Astrocyte of the cerebellum (primary cell): ENCODE measurements at regions not wholly inside any gene's neighbourhood (a gene's known extent, or its start where the extent isn't known, plus 50 kb on each side); places are given as distances from the start of the nearest gene placed in this dataset.

Experiments used
- DNase-seq: peaks from one replicate; pipeline ENCODE4 v3.0.0-alpha.2; 2011; ENCODE audit warnings: low read depth
- H3K4me3 ChIP-seq: 2 replicates; pipeline ENCODE4 v1.5.1; 2011; ENCODE audit warnings: mild to moderate bottlenecking, low read depth, low read length, moderate library complexity
- in situ Hi-C: cut with HindIII; loops from 2 replicates; pipeline ENCODE4 v1.10.0; 2017; ENCODE audit warnings: low sequenced_read_pairs
- TF ChIP-seq, protein P1 (sequence below): IDR thresholded peaks from 2 replicates; pipeline ENCODE4 v1.5.1; 2012; ENCODE audit warnings: low read length, low read depth, moderate library complexity, mild to moderate bottlenecking; ENCODE audit errors: missing control alignments

GRCh38 chr9:80875947-80876346, 813.4 kb downstream of the TLE1 start:
- in situ Hi-C loops: no loop called here
- no peak for DNase-seq

DNA sequence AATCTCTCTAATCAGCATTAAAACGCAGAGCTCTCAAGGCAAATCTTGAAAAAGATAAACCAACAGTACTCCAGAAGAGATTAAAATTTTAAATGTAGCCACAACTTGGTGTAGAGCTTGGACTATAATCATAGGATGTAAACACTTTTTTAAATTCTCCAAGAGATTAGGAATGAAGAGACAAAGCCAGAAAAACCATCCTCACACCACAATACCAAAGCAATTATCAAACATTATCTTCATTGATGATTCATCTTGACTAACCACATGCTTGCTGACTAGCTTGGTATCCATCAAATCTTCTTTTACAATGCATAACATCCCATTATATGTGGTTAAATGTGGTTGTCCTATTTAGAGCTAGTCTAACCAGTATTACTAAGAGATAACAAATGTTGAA, 815.1 kb downstream of the TLE1 start:
- in situ Hi-C loops: no loop called here
- DNase-seq: peak; percentile 57
- H3K4me3 ChIP-seq: no peak overlapping the region

More at GRCh38 chr9:80875947-80876346, 813.4 kb downstream of the TLE1 start:
- TF ChIP-seq, protein P1, sequence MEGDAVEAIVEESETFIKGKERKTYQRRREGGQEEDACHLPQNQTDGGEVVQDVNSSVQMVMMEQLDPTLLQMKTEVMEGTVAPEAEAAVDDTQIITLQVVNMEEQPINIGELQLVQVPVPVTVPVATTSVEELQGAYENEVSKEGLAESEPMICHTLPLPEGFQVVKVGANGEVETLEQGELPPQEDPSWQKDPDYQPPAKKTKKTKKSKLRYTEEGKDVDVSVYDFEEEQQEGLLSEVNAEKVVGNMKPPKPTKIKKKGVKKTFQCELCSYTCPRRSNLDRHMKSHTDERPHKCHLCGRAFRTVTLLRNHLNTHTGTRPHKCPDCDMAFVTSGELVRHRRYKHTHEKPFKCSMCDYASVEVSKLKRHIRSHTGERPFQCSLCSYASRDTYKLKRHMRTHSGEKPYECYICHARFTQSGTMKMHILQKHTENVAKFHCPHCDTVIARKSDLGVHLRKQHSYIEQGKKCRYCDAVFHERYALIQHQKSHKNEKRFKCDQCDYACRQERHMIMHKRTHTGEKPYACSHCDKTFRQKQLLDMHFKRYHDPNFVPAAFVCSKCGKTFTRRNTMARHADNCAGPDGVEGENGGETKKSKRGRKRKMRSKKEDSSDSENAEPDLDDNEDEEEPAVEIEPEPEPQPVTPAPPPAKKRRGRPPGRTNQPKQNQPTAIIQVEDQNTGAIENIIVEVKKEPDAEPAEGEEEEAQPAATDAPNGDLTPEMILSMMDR: no peak
- no peak overlapping the region for H3K4me3 ChIP-seq

DNA sequence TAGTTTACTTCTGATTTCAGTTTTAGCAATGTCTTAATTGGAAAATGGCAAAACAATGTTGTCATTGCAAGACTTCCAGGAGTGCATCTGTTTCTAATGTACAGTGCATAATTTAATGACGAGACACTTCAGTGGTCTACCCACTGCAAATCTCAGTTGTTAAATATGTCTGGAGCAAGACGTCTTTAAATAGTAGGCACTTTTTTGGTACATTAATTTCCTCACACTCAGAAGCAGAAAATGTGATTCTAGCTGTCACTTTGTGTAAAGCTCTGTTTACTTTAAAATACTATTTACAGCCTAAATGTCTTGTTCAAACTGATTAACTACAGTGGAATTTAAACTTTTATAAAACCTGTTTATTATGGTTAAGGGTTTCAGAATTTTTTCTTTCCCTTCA, 815.5 kb downstream of the TLE1 start:
- in situ Hi-C loops: no loop called here
- DNase-seq: no peak
- no peak overlapping the region for H3K4me3 ChIP-seq
- TF ChIP-seq, protein P1: no peak

More for the DNA sequence above, 815.1 kb downstream of the TLE1 start:
- TF ChIP-seq, protein P1: no peak

GRCh38 chr9:80871596-80871995, 817.8 kb downstream of the TLE1 start:
- H3K4me3 ChIP-seq: no peak overlapping the region
- in situ Hi-C loops: no loop called here
- TF ChIP-seq, protein P1: no peak
- DNase-seq: no peak

DNA sequence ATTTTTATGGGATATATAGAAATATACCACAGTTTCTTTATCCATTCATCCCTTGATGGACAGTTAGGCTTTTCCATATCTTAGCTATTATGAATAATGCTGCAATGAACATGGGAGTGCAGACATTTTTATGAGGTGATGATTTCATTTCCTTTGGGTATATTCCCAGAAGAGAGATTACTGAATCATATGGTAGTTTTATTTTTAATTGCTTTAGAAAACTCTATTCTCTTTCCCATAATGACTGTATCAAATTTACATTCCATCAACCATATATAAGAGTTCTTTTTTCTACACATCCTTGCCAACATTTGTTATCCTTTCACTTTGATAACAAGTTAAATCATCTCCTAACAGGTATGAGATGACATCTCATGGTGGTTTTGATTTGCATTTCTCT, 821.6 kb downstream of the TLE1 start:
- H3K4me3 ChIP-seq: no peak overlapping the region
- DNase-seq: no peak
- TF ChIP-seq, protein P1: no peak
- in situ Hi-C loops: no loop called here

- no peak for DNase-seq
- H3K4me3 ChIP-seq: no peak overlapping the region
- in situ Hi-C loops: no loop called here
- TF ChIP-seq, protein P1: no peak
These were observed 822.6 kb downstream of the TLE1 start for GRCh38 chr9:80866576-80867227.
